ENCODE measurements at regions not wholly inside any gene's neighbourhood (a gene's known extent, or its start where the extent isn't known, plus 50 kb on each side); places are given as distances from the start of the nearest gene placed in this dataset.

DNA sequence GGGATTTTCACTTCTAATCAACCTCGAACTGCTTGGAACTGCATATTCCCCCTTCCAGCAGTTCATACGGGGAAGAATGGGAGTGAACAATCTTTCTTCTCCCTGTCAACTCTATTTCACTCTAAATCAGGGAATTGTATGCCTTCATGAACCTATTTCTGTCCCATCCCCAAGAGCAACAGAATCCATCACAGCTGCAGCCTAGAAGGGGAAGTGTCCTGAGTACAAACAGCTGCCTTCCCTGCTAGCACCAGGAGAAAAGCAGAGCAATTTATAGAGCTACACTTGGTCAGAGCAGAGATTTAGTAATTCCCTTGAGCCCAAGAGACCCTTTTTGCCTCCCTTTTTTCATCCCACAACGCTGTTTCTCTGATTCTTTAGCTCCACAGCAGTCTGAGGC, 208.4 kb downstream of the ADGRG6 start (continued):
- TF ChIP-seq, protein P1, sequence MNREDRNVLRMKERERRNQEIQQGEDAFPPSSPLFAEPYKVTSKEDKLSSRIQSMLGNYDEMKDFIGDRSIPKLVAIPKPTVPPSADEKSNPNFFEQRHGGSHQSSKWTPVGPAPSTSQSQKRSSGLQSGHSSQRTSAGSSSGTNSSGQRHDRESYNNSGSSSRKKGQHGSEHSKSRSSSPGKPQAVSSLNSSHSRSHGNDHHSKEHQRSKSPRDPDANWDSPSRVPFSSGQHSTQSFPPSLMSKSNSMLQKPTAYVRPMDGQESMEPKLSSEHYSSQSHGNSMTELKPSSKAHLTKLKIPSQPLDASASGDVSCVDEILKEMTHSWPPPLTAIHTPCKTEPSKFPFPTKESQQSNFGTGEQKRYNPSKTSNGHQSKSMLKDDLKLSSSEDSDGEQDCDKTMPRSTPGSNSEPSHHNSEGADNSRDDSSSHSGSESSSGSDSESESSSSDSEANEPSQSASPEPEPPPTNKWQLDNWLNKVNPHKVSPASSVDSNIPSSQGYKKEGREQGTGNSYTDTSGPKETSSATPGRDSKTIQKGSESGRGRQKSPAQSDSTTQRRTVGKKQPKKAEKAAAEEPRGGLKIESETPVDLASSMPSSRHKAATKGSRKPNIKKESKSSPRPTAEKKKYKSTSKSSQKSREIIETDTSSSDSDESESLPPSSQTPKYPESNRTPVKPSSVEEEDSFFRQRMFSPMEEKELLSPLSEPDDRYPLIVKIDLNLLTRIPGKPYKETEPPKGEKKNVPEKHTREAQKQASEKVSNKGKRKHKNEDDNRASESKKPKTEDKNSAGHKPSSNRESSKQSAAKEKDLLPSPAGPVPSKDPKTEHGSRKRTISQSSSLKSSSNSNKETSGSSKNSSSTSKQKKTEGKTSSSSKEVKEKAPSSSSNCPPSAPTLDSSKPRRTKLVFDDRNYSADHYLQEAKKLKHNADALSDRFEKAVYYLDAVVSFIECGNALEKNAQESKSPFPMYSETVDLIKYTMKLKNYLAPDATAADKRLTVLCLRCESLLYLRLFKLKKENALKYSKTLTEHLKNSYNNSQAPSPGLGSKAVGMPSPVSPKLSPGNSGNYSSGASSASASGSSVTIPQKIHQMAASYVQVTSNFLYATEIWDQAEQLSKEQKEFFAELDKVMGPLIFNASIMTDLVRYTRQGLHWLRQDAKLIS (CRISPR knock-in tag; IDR thresholded peaks at IDR 0.05; ENCODE audit: borderline replicate concordance) = no peak
- no peak for TF ChIP-seq NFE2L1 (CRISPR knock-in tag; IDR thresholded peaks at IDR 0.05)
- TF ChIP-seq ETV6 (CRISPR knock-in tag; IDR thresholded peaks at IDR 0.05) = no peak
- no peak for TF ChIP-seq TCF7 (CRISPR knock-in tag; IDR thresholded peaks at IDR 0.05; ENCODE audit: low read depth)
- TF ChIP-seq, protein P2, sequence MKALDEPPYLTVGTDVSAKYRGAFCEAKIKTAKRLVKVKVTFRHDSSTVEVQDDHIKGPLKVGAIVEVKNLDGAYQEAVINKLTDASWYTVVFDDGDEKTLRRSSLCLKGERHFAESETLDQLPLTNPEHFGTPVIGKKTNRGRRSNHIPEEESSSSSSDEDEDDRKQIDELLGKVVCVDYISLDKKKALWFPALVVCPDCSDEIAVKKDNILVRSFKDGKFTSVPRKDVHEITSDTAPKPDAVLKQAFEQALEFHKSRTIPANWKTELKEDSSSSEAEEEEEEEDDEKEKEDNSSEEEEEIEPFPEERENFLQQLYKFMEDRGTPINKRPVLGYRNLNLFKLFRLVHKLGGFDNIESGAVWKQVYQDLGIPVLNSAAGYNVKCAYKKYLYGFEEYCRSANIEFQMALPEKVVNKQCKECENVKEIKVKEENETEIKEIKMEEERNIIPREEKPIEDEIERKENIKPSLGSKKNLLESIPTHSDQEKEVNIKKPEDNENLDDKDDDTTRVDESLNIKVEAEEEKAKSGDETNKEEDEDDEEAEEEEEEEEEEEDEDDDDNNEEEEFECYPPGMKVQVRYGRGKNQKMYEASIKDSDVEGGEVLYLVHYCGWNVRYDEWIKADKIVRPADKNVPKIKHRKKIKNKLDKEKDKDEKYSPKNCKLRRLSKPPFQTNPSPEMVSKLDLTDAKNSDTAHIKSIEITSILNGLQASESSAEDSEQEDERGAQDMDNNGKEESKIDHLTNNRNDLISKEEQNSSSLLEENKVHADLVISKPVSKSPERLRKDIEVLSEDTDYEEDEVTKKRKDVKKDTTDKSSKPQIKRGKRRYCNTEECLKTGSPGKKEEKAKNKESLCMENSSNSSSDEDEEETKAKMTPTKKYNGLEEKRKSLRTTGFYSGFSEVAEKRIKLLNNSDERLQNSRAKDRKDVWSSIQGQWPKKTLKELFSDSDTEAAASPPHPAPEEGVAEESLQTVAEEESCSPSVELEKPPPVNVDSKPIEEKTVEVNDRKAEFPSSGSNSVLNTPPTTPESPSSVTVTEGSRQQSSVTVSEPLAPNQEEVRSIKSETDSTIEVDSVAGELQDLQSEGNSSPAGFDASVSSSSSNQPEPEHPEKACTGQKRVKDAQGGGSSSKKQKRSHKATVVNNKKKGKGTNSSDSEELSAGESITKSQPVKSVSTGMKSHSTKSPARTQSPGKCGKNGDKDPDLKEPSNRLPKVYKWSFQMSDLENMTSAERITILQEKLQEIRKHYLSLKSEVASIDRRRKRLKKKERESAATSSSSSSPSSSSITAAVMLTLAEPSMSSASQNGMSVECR (CRISPR knock-in tag; IDR thresholded peaks at IDR 0.05; ENCODE audit: borderline replicate concordance) = no peak
- no peak for TF ChIP-seq GTF2I (CRISPR knock-in tag; conservative IDR thresholded peaks at IDR 0.05)
- TF ChIP-seq ATF1 (CRISPR knock-in tag; IDR thresholded peaks at IDR 0.05) = no peak
- no peak for TF ChIP-seq CREM (CRISPR knock-in tag; IDR thresholded peaks at IDR 0.05)
- no peak for TF ChIP-seq GRHL2 (CRISPR knock-in tag; IDR thresholded peaks at IDR 0.05; ENCODE audit: insufficient replicate concordance, severe bottlenecking)
- TF ChIP-seq, protein P3, sequence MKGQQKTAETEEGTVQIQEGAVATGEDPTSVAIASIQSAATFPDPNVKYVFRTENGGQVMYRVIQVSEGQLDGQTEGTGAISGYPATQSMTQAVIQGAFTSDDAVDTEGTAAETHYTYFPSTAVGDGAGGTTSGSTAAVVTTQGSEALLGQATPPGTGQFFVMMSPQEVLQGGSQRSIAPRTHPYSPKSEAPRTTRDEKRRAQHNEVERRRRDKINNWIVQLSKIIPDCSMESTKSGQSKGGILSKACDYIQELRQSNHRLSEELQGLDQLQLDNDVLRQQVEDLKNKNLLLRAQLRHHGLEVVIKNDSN (CRISPR knock-in tag; IDR thresholded peaks at IDR 0.05) = no peak
- TF ChIP-seq NR3C1 (CRISPR knock-in tag; conservative IDR thresholded peaks at IDR 0.05; ENCODE audit: low read depth) = no peak
- TF ChIP-seq ZBTB21 (CRISPR knock-in tag; IDR thresholded peaks at IDR 0.05; ENCODE audit: borderline replicate concordance) = no peak
- TF ChIP-seq, protein P4, sequence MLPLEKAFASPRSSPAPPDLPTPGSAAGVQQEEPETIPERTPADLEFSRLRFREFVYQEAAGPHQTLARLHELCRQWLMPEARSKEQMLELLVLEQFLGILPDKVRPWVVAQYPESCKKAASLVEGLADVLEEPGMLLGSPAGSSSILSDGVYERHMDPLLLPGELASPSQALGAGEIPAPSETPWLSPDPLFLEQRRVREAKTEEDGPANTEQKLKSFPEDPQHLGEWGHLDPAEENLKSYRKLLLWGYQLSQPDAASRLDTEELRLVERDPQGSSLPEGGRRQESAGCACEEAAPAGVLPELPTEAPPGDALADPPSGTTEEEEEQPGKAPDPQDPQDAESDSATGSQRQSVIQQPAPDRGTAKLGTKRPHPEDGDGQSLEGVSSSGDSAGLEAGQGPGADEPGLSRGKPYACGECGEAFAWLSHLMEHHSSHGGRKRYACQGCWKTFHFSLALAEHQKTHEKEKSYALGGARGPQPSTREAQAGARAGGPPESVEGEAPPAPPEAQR (CRISPR knock-in tag; IDR thresholded peaks at IDR 0.05) = no peak
- TF ChIP-seq, protein P5, sequence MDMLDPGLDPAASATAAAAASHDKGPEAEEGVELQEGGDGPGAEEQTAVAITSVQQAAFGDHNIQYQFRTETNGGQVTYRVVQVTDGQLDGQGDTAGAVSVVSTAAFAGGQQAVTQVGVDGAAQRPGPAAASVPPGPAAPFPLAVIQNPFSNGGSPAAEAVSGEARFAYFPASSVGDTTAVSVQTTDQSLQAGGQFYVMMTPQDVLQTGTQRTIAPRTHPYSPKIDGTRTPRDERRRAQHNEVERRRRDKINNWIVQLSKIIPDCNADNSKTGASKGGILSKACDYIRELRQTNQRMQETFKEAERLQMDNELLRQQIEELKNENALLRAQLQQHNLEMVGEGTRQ (CRISPR knock-in tag; IDR thresholded peaks at IDR 0.05) = no peak
- no peak for TF ChIP-seq KAT7 (CRISPR knock-in tag; IDR thresholded peaks at IDR 0.05; ENCODE audit: borderline replicate concordance)
- TF ChIP-seq ZNF138 (CRISPR knock-in tag; conservative IDR thresholded peaks at IDR 0.05) = no peak

DNA sequence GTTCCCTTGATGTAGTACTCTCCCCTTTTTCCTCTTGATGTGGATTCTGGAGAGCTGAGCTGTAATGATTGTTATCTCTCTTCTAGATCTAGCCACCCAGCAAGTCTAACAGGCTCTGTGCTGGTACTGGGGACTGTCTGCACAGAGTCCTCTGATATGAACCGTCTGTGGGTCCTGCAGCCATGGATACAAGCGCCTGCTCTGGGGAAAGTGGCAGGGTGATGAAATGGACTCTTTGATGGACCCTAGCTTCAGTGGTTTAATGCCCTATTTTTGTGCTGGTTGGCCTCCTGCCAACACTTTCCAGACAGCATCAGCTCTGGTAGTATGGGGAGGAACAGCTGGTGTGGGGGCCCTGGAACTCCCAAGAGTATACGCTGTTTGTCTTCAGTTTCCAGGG, 216.3 kb downstream of the ADGRG6 start:
- peaks cover 36% of the 10 kb centered on the region for H3K9me3 Mint-ChIP-seq
- no peak overlapping the region for H3K27ac Mint-ChIP-seq
- peaks cover 17% of the 10 kb centered on the region; the same call in 1 of the 2 replicates for H3K36me3 Mint-ChIP-seq
- DNase-seq (ENCODE audit: low spot score) = no peak
- ATAC-seq = no peak
- H3K27me3 Mint-ChIP-seq (ENCODE audit: low read depth) = no peaks in the 10 kb centered on the region
- ChIA-PET CTCF (interaction anchor here (1.0 kb wide), 1 partner anchor 20 kb away, joined by 3 read pairs; no protein-coding TSS in a partner anchor), POLR2A (no interaction called here)
- no peak overlapping the region for H3K4me3 Mint-ChIP-seq
- peaks cover 7% of the 10 kb centered on the region for H3K4me1 Mint-ChIP-seq
- TF ChIP-seq, protein P6, sequence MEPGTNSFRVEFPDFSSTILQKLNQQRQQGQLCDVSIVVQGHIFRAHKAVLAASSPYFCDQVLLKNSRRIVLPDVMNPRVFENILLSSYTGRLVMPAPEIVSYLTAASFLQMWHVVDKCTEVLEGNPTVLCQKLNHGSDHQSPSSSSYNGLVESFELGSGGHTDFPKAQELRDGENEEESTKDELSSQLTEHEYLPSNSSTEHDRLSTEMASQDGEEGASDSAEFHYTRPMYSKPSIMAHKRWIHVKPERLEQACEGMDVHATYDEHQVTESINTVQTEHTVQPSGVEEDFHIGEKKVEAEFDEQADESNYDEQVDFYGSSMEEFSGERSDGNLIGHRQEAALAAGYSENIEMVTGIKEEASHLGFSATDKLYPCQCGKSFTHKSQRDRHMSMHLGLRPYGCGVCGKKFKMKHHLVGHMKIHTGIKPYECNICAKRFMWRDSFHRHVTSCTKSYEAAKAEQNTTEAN (CRISPR knock-in tag; IDR thresholded peaks at IDR 0.05) = no peak
- TF ChIP-seq, protein P1 (CRISPR knock-in tag; IDR thresholded peaks at IDR 0.05; ENCODE audit: borderline replicate concordance) = no peak
- TF ChIP-seq GABPB1 (CRISPR knock-in tag; IDR thresholded peaks at IDR 0.05) = no peak

Data from WTC11 (cell line).